Osteocyte (in vitro differentiated cells): ENCODE measurements at regions not wholly inside any gene's neighbourhood (a gene's known extent, or its start where the extent isn't known, plus 50 kb on each side); places are given as distances from the start of the nearest gene placed in this dataset.

Experiments used
- DNase-seq: peaks from one replicate; pipeline ENCODE4 v3.0.0; 2021; ENCODE audit warnings: mixed read lengths; ENCODE audit not compliant: unreplicated experiment; ENCODE audit errors: extremely low spot score
- H3K27ac Mint-ChIP-seq: one replicate; pipeline ENCODE4 v1.8.0; 2021; ENCODE audit warnings: mild to moderate bottlenecking, mixed read lengths; ENCODE audit not compliant: unreplicated experiment
- H3K27me3 Mint-ChIP-seq: one replicate; pipeline ENCODE4 v1.8.0; 2021; ENCODE audit warnings: mixed read lengths; ENCODE audit not compliant: unreplicated experiment
- H3K36me3 Mint-ChIP-seq: one replicate; pipeline ENCODE4 v1.8.0; 2021; ENCODE audit warnings: mixed read lengths; ENCODE audit not compliant: unreplicated experiment
- H3K4me1 Mint-ChIP-seq: one replicate; pipeline ENCODE4 v1.8.0; 2021; ENCODE audit warnings: mixed read lengths; ENCODE audit not compliant: unreplicated experiment
- H3K4me3 Mint-ChIP-seq: one replicate; pipeline ENCODE4 v1.8.0; 2021; ENCODE audit warnings: mild to moderate bottlenecking, moderate library complexity, mixed read lengths; ENCODE audit not compliant: unreplicated experiment
- H3K9me3 Mint-ChIP-seq: one replicate; pipeline ENCODE4 v1.8.0; 2021; ENCODE audit warnings: mixed read lengths; ENCODE audit not compliant: unreplicated experiment
- TF ChIP-seq, protein P1 (sequence below): fragments of 200-600 bp; sonication (generic); IDR thresholded peaks from 2 replicates; pipeline ENCODE4 v1.5.0; 2021; ENCODE audit warnings: antibody characterized with exemption, mild to moderate bottlenecking, moderate library complexity

DNA sequence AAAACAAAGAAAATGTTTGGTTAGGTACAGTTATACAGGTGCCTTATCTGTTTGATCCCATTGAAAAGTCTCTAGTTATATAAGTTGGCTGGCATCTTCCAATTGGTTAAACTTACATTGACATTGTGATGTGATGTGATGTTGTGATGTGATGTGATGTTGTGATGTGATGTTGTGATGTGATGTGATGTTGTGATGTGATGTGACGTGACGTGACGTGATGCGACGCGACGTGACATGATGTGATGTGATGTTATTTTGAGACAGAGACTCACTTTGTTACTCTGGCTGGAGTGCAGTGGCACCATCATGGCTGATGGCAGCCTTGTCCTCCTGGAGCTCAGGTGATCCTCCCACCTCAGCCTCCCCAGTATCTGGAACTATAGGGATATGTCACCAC, 507.6 kb downstream of the HAO1 start:
- TF ChIP-seq, protein P1, sequence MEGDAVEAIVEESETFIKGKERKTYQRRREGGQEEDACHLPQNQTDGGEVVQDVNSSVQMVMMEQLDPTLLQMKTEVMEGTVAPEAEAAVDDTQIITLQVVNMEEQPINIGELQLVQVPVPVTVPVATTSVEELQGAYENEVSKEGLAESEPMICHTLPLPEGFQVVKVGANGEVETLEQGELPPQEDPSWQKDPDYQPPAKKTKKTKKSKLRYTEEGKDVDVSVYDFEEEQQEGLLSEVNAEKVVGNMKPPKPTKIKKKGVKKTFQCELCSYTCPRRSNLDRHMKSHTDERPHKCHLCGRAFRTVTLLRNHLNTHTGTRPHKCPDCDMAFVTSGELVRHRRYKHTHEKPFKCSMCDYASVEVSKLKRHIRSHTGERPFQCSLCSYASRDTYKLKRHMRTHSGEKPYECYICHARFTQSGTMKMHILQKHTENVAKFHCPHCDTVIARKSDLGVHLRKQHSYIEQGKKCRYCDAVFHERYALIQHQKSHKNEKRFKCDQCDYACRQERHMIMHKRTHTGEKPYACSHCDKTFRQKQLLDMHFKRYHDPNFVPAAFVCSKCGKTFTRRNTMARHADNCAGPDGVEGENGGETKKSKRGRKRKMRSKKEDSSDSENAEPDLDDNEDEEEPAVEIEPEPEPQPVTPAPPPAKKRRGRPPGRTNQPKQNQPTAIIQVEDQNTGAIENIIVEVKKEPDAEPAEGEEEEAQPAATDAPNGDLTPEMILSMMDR, result no peak
- H3K27me3 Mint-ChIP-seq, result peaks cover 2% of the 10 kb centered on the region
- no peak for DNase-seq
- no peaks in the 10 kb centered on the region for H3K9me3 Mint-ChIP-seq
- no peak overlapping the region for H3K27ac Mint-ChIP-seq
- no peaks in the 10 kb centered on the region for H3K4me1 Mint-ChIP-seq
- no peaks in the 10 kb centered on the region for H3K36me3 Mint-ChIP-seq
- H3K4me3 Mint-ChIP-seq, result no peak overlapping the region

DNA sequence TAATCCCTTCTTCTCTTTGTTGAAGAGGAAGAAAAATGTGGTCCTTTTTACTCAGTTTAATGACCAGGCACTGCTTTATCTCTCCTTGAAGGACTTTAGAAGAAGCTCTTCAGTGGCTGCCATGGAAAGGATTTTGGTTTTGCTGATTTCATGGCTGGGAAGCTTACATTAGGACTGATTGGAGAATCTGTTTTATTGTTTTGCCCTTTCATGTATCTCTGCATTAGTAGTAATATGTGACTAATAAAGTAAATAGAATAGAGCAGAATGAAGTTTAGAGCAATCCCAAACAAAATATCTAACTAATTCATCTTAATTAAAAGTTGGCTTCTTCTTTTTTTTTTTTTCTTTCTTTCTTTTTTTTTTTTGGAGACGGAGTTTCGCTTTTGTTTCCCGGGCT, 502.9 kb downstream of the HAO1 start:
- no peaks in the 10 kb centered on the region for H3K9me3 Mint-ChIP-seq
- H3K4me3 Mint-ChIP-seq, result no peak overlapping the region

DNA sequence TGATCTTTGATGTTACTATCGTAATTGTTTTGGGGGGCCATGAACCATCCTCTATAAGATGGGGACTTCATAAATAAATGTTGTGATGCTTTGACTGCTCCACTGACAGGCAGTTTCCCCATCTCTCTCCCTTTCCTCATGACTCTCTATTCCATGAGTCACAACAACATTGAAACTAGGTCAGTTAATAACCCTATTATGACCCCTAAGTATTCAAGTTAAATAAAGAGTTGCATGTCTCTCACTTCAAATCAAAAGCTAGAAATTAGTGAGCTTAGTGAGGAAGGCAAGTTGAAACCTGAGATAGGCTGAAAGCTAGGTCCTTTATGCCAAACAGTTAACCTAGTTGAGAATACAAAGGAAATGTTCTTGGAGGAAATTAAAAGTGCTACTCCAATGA, 491.0 kb downstream of the HAO1 start:
- Mint-ChIP-seq H3K4me3 (no peak overlapping the region), H3K4me1 (no peaks in the 10 kb centered on the region), H3K9me3 (peaks cover 14% of the 10 kb centered on the region), H3K27me3 (no peaks in the 10 kb centered on the region), H3K36me3 (no peaks in the 10 kb centered on the region), H3K27ac (no peak overlapping the region)
- TF ChIP-seq, protein P1, result no peak
- no peak for DNase-seq

More for the DNA sequence above, 502.9 kb downstream of the HAO1 start:
- no peaks in the 10 kb centered on the region for H3K4me1 Mint-ChIP-seq
- H3K27me3 Mint-ChIP-seq, result no peaks in the 10 kb centered on the region
- no peaks in the 10 kb centered on the region for H3K36me3 Mint-ChIP-seq
- TF ChIP-seq, protein P1, result no peak
- no peak overlapping the region for H3K27ac Mint-ChIP-seq
- DNase-seq, result no peak

DNA sequence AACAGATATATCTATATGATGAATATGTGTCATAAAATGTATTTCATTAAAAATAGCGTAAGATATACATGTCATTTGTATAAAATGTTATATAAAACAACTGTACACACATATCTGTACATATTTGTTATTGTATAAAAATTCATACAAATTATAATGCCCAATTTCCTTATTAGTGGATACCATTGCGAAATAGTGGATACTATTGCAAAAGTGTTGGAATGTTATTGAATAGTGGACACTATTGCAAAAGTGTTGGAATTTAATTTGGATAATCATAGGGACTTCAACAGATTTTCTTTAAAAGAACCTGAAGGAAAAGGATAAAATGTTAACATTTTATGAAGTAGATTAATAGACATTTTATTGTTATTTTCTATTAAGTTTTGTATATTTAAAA, 487.4 kb downstream of the HAO1 start:
- TF ChIP-seq, protein P1, result no peak
- H3K4me1 Mint-ChIP-seq, result no peaks in the 10 kb centered on the region

DNA sequence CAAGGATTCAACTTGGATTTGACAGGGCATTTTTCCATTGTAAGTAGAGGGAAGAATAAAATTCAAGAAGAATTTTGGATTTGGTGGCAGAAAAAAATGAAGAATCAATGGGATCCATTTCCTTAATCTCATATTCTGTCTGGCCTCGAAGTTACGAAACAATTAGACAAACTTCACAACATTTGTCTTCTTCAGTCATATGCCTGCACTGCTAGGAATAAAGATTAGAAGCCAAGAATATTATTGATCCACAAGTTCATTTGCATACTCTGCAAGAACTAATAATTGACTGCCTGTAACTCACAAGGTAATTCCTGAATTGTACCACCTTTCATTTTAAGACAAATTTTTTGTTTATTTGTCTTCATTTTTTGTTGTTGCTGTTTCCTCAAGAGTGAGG, 486.2 kb downstream of the HAO1 start:
- H3K27me3 Mint-ChIP-seq, result no peaks in the 10 kb centered on the region
- H3K4me1 Mint-ChIP-seq, result no peaks in the 10 kb centered on the region
- H3K4me3 Mint-ChIP-seq, result no peak overlapping the region
- H3K36me3 Mint-ChIP-seq, result no peaks in the 10 kb centered on the region
- no peak for DNase-seq
- TF ChIP-seq, protein P1, result no peak
- H3K27ac Mint-ChIP-seq, result no peak overlapping the region
- H3K9me3 Mint-ChIP-seq, result no peaks in the 10 kb centered on the region

More for the DNA sequence above, 487.4 kb downstream of the HAO1 start:
- H3K36me3 Mint-ChIP-seq, result no peaks in the 10 kb centered on the region
- H3K9me3 Mint-ChIP-seq, result peaks cover 4% of the 10 kb centered on the region
- H3K4me3 Mint-ChIP-seq, result no peak overlapping the region
- H3K27me3 Mint-ChIP-seq, result no peaks in the 10 kb centered on the region
- no peak for DNase-seq
- no peak overlapping the region for H3K27ac Mint-ChIP-seq
